HuH-7 (cell line): ENCODE measurements at regions not wholly inside any gene's neighbourhood (a gene's known extent, or its start where the extent isn't known, plus 50 kb on each side); places are given as distances from the start of the nearest gene placed in this dataset.
"Not testable (repeated sequence)": the region's sequence is repeated elsewhere in the genome, so short reads cannot be mapped to it uniquely, and the experiment has no call there.

Experiments used
- DNase-seq: peaks from one replicate; pipeline ENCODE4 v3.0.0; 2011; ENCODE audit warnings: low spot score

- DNase-seq: no peak
Observed at GRCh38 chr3:109656225-109656624, 318.9 kb upstream of the DPPA4 start.

- DNase-seq: no peak
Observed at GRCh38 chr3:109678600-109678999, 341.3 kb upstream of the DPPA4 start.

GRCh38 chr3:109679664-109680063 is 342.3 kb upstream of the DPPA4 start:
- DNase-seq: no peak

GRCh38 chr3:109683746-109684145 is 346.4 kb upstream of the DPPA4 start:
- no peak for DNase-seq

DNA sequence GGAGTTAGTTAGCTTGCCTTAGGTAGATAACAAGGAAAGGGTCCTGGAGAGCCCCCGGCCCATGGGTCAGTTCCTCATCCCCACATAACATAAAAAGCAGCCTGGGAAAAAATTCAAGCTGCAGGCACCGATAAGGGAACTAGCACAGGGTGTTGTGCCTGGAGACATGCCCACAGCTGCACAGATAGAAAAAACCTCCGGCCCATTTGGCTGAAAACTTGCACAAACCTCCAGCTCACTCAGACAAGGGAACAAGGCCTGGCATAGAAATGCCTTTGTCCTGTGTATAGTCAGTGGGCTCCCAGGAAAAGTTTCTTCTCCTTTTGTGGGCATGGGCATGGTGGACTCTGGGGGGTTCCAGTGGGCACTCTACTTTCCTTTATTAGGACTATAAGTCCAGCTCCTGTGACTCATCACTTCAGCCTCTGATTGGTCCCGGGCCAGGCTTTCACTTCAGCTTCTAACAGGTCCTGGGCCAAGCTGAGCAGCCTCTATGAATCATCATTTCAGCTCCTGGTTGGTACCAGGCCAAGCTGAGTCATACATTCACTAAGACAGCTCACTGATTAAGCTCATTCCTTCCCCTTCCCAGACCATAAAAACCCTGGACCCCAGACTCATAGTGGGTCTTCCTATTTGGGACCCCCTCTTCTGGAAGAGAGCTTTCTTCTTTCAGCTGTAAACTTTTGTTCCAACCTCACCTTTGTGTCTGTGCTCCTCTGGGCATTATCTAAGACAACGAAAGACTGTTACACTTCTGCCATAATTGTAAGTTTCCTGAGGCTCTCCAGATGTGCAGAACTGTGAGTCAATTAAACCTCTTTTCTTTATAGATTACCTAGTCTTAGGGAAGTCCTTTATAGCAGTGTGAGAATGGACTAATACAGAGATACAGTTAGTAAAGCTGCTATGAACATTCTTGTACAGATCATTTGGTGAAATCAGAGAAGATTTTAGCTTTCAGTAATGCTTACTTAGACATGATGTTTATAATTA is 348.0 kb upstream of the DPPA4 start:
- no peak for DNase-seq

DNA sequence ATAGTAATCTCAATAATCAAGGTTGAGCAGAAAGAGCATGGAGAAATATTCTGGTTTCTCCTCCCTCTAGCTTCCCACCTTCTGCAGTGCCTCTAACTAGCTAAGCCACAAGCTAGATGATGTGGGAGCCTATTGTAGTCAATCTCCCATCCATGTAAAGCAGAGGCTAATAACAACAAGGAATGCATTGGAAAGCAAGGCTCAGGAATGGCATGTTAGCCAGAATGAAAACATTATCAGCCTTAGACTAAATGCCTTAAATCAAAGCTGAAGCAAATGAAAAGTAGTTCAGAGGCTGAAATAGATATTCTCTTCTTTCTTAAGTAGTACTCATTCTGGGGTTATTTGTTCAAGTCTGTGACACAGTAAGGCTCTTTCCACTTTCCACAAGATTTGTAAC is 350.3 kb upstream of the DPPA4 start:
- DNase-seq: no peak

- no peak for DNase-seq
Observed at GRCh38 chr3:109696932-109697331, 359.6 kb upstream of the DPPA4 start.

DNA sequence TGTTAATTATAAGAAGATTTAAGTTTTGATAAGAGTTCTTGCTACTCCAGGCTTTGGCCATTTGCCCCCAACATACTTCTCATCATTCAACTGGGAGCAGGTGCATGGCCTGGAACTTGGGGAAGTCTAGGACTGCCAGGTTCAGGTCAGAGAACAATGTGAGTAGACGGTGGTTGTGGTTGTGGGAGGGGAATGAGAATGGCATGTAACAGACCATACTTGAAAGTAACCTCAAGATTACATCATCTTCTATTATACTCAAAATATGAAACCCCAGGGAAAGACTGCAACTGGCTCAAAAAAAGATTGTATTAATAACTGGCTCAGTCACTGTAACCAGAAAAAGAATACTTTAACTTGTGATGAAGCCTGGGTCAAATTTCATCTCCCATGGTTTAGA is 364.9 kb upstream of the DPPA4 start:
- no peak for DNase-seq

DNA sequence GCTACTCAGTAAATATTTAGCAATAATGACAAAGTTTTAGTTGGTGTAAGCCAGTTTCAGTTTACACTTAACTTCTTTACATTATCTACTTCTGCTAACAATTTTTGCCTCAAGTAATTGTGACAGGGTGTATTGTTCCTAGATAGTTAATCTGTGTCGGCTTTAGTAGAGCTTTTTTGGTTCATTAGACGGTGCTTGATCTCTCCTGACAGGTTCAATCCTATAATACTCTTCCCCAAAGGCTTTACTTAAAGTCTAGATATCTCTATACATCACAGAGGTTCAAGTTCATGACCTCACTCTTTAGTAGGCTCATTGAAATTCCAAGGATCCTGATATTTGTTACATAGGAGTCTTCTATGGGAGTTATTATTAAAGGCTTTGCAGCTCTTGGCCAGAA is 365.6 kb upstream of the DPPA4 start:
- no peak for DNase-seq

GRCh38 chr3:109705133-109705532 is 367.8 kb upstream of the DPPA4 start:
- DNase-seq: not testable (repeated sequence)

DNA sequence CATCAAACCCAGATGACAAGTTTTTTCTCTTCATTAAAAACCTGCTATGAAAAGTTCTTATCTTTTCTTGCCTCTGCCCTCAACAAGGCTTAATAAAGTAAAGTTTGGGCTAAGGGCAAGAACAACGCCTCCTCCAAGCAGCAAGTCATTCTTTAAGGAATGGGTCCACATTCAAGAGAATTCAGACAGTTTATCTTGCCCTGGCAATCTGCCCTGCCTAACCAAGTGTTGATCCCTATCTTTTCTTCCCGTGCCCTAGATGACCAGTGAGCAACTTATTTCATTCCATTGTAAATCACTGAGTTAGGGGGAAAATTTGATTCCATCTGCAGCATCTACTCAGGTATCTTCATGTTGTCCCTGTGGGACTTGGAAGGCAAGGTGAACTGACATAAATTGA is 370.3 kb upstream of the DPPA4 start:
- no peak for DNase-seq

DNA sequence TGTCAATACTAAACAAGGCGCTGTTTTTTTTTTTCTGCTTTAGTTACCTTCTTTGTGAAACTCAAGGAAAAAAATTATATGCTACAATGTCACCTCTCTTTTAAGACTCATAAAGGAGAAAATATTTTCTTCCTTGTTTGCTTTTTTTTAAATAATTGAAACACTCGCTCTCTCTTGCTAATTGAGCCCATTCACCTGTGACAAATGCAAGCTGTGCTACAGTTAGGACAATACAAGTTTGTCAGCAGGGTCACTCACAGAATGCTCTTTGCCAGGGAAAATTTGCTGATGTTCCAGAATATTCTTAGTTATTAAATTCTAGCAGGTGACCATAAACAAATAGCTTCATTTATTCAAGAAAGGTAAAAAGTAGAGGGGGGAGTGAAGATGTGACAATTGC is 375.9 kb upstream of the DPPA4 start:
- DNase-seq: no peak

DNA sequence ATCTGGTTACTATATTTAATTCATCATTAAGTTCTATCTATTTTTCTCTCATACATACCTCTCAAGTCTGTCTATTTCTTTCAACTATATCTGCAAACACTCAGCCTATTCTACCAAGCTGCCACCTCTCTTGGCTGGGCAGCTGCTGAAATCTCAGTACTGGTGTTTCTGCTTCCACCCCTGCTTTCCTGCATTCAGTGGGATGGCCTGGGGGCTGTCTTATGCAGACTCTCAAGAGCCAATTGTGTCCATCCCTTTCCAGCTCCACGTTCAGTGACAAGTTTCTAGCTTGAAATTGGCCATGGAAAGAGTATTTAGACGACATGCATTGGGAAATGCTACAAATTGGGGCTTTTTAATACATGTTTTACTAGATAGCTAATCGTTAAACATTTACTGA is 378.4 kb upstream of the DPPA4 start:
- DNase-seq: no peak

GRCh38 chr3:109718850-109719249 is 381.5 kb upstream of the DPPA4 start:
- no peak for DNase-seq

DNA sequence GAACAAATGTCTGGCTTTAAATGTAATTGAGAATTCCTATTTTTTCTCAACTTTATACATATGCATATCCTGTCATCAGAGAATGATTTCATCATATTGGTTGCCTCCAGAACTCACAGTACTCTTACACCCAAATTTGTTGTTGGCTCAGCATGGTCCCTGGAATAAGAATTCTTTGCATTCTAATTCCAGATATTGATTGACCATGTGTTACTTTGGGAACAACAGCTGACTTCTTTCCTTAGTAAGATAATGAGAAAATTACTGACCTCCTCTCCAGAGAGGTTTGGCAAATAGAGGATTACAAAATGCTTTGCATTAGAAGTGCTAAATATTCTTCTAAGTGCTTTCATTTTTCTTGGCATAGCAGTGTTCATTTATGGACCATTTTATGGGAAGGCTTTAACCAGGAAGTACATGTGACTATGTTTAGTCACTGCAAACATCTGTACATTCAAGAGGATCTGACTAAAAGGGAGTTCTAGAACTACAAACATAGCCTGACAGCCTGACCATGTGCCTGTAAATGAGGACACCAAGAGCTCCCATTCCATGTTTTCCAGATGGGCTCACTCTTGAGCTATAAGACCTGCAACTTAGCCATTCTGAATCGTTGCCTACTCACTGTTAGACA is 391.6 kb upstream of the DPPA4 start:
- no peak for DNase-seq

- peak; percentile 32 for DNase-seq
Observed at GRCh38 chr3:109731639-109732473, 394.5 kb upstream of the DPPA4 start.

DNA sequence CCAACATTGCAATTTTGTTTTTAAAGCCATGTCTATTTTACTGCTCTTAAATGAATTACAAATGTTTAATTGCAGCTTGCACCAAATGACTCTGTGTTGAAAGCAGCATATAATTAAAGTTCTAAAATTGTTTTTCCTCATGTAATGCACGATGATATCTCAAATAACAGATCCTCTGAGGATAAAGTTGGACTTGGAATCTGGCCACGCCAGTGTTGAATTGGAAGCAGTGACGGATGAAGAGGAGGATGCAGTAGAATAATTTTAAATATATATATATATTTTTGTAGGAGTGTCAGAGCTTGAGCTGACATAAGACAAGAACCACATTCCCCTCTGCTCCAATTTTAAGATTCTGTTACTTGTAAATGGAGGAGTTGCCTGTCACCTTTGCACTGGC is 406.6 kb upstream of the DPPA4 start:
- no peak for DNase-seq

DNA sequence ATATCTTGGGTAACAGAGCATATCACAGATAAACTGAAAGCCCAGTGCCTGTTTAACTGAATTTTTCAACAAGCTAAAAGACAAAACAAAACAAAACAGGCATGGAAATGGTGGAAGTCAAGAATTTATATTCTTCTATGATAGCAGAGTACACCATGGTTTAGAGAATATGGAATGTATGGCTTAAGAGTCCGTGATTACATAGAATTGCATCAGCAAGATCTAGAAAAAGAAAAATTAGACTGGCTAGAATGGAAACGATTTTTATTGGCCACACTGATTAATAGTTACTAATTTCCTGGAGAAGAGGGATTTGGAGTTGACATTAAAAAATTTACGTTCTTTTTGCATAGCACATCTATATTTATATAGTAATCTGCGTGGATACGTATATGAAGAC is 435.2 kb upstream of the DPPA4 start:
- no peak for DNase-seq

GRCh38 chr3:109774108-109774507 is 436.8 kb upstream of the DPPA4 start:
- no peak for DNase-seq

GRCh38 chr3:109784285-109784684 is 446.9 kb upstream of the DPPA4 start:
- no peak for DNase-seq

GRCh38 chr3:109784852-109785631 is 447.7 kb upstream of the DPPA4 start:
- DNase-seq: no peak

GRCh38 chr3:109803274-109803673 is 465.9 kb upstream of the DPPA4 start:
- peak; percentile 14 for DNase-seq
